ENCODE measurements at regions not wholly inside any gene's neighbourhood (a gene's known extent, or its start where the extent isn't known, plus 50 kb on each side); places are given as distances from the start of the nearest gene placed in this dataset.
A peak's percentile ranks its signal among the peaks of the same experiment; 100 is the strongest.

- DNase-seq (ENCODE audit: low read depth in 1 of 2, low spot score in 1 of 2), result no peak
- no peak for TF ChIP-seq JUND (IDR thresholded peaks at IDR 0.05; ENCODE audit: low read depth)
- in situ Hi-C loops (cut with HindIII; ENCODE audit: low pct_unique_long_range_greater_than_20kb, low sequenced_read_pairs), result no loop called here
Observed at GRCh38 chr5:133756036-133756435, 143.7 kb upstream of the FSTL4 start.

- no peak for TF ChIP-seq JUND (IDR thresholded peaks at IDR 0.05; ENCODE audit: low read depth)
- peak; percentile 33 to 72 for DNase-seq (ENCODE audit: low read depth in 1 of 2, low spot score in 1 of 2)
- in situ Hi-C loops (cut with HindIII; ENCODE audit: low pct_unique_long_range_greater_than_20kb, low sequenced_read_pairs), result no loop called here
Observed at GRCh38 chr5:133754575-133755169, 142.3 kb upstream of the FSTL4 start.

GRCh38 chr5:133753856-133754255 is 141.5 kb upstream of the FSTL4 start:
- no peak for TF ChIP-seq JUND (IDR thresholded peaks at IDR 0.05; ENCODE audit: low read depth)
- DNase-seq (ENCODE audit: low read depth in 1 of 2, low spot score in 1 of 2), result no peak
- in situ Hi-C loops (cut with HindIII; ENCODE audit: low pct_unique_long_range_greater_than_20kb, low sequenced_read_pairs), result no loop called here

- DNase-seq (ENCODE audit: low read depth in 1 of 2, low spot score in 1 of 2), result no peak
- no peak for TF ChIP-seq JUND (IDR thresholded peaks at IDR 0.05; ENCODE audit: low read depth)
- in situ Hi-C loops (cut with HindIII; ENCODE audit: low pct_unique_long_range_greater_than_20kb, low sequenced_read_pairs), result no loop called here
Observed at GRCh38 chr5:133751846-133752245, 139.5 kb upstream of the FSTL4 start.

- no peak for TF ChIP-seq JUND (IDR thresholded peaks at IDR 0.05; ENCODE audit: low read depth)
- DNase-seq (ENCODE audit: low read depth in 1 of 2, low spot score in 1 of 2), result no peak
- in situ Hi-C loops (cut with HindIII; ENCODE audit: low pct_unique_long_range_greater_than_20kb, low sequenced_read_pairs), result no loop called here
Observed at GRCh38 chr5:133751421-133751820, 139.1 kb upstream of the FSTL4 start.

GRCh38 chr5:133750856-133751255 is 138.5 kb upstream of the FSTL4 start:
- in situ Hi-C loops (cut with HindIII; ENCODE audit: low pct_unique_long_range_greater_than_20kb, low sequenced_read_pairs), result no loop called here
- TF ChIP-seq JUND (IDR thresholded peaks at IDR 0.05; ENCODE audit: low read depth), result no peak
- DNase-seq (ENCODE audit: low read depth in 1 of 2, low spot score in 1 of 2), result no peak

GRCh38 chr5:133750356-133750755 is 138.0 kb upstream of the FSTL4 start:
- in situ Hi-C loops (cut with HindIII; ENCODE audit: low pct_unique_long_range_greater_than_20kb, low sequenced_read_pairs), result no loop called here
- no peak for DNase-seq (ENCODE audit: low read depth in 1 of 2, low spot score in 1 of 2)
- no peak for TF ChIP-seq JUND (IDR thresholded peaks at IDR 0.05; ENCODE audit: low read depth)

GRCh38 chr5:133749331-133749985 is 137.1 kb upstream of the FSTL4 start:
- no peak for TF ChIP-seq JUND (IDR thresholded peaks at IDR 0.05; ENCODE audit: low read depth)
- DNase-seq (ENCODE audit: low read depth in 1 of 2, low spot score in 1 of 2), result no peak
- in situ Hi-C loops (cut with HindIII; ENCODE audit: low pct_unique_long_range_greater_than_20kb, low sequenced_read_pairs), result no loop called here

- in situ Hi-C loops (cut with HindIII; ENCODE audit: low pct_unique_long_range_greater_than_20kb, low sequenced_read_pairs), result no loop called here
- TF ChIP-seq JUND (IDR thresholded peaks at IDR 0.05; ENCODE audit: low read depth), result no peak
- DNase-seq (ENCODE audit: low read depth in 1 of 2, low spot score in 1 of 2), result peak in 1 of 2 experiments; percentile 22
Observed at GRCh38 chr5:133746834-133747233, 134.5 kb upstream of the FSTL4 start.

- peak in 1 of 2 experiments; percentile 43 for DNase-seq (ENCODE audit: low read depth in 1 of 2, low spot score in 1 of 2)
- in situ Hi-C loops (cut with HindIII; ENCODE audit: low pct_unique_long_range_greater_than_20kb, low sequenced_read_pairs), result no loop called here
- TF ChIP-seq JUND (IDR thresholded peaks at IDR 0.05; ENCODE audit: low read depth), result no peak
Observed at GRCh38 chr5:133744960-133745308, 132.6 kb upstream of the FSTL4 start.

GRCh38 chr5:133744051-133744959 is 132.0 kb upstream of the FSTL4 start:
- in situ Hi-C loops (cut with HindIII; ENCODE audit: low pct_unique_long_range_greater_than_20kb, low sequenced_read_pairs), result no loop called here
- no peak for TF ChIP-seq JUND (IDR thresholded peaks at IDR 0.05; ENCODE audit: low read depth)
- DNase-seq (ENCODE audit: low read depth in 1 of 2, low spot score in 1 of 2), result no peak

GRCh38 chr5:133742431-133742988 is 130.2 kb upstream of the FSTL4 start:
- in situ Hi-C loops (cut with HindIII; ENCODE audit: low pct_unique_long_range_greater_than_20kb, low sequenced_read_pairs), result no loop called here

More at GRCh38 chr5:133742431-133742988, 130.2 kb upstream of the FSTL4 start:
- no peak for TF ChIP-seq JUND (IDR thresholded peaks at IDR 0.05; ENCODE audit: low read depth)
- DNase-seq (ENCODE audit: low read depth in 1 of 2, low spot score in 1 of 2), result no peak
